Glutamatergic neuron (in vitro differentiated cells): ENCODE measurements at regions not wholly inside any gene's neighbourhood (a gene's known extent, or its start where the extent isn't known, plus 50 kb on each side); places are given as distances from the start of the nearest gene placed in this dataset.
"Not testable (repeated sequence)": the region's sequence is repeated elsewhere in the genome, so short reads cannot be mapped to it uniquely, and the experiment has no call there.

ENCODE experiments used
- DNase-seq: peaks from one replicate; pipeline ENCODE4 v3.0.0; 2022
- H3K27ac Mint-ChIP-seq: one replicate; pipeline ENCODE4 v1.8.0; 2020; ENCODE audit warnings: mild to moderate bottlenecking, mixed read lengths, inconsistent platforms; ENCODE audit not compliant: unreplicated experiment
- H3K27me3 Mint-ChIP-seq: one replicate; pipeline ENCODE4 v1.8.0; 2020; ENCODE audit warnings: mild to moderate bottlenecking, moderate library complexity, mixed read lengths, inconsistent platforms; ENCODE audit not compliant: unreplicated experiment
- H3K36me3 Mint-ChIP-seq: one replicate; pipeline ENCODE4 v1.8.0; 2020; ENCODE audit warnings: mild to moderate bottlenecking, mixed read lengths, inconsistent platforms; ENCODE audit not compliant: unreplicated experiment
- H3K4me1 Mint-ChIP-seq: one replicate; pipeline ENCODE4 v1.8.0; 2020; ENCODE audit warnings: mild to moderate bottlenecking, low read depth, mixed read lengths, inconsistent platforms; ENCODE audit not compliant: unreplicated experiment
- H3K4me3 Mint-ChIP-seq: one replicate; pipeline ENCODE4 v1.8.0; 2020; ENCODE audit warnings: mild to moderate bottlenecking, mixed read lengths, inconsistent platforms; ENCODE audit not compliant: unreplicated experiment
- H3K9me3 Mint-ChIP-seq: one replicate; pipeline ENCODE4 v1.8.0; 2020; ENCODE audit warnings: mild to moderate bottlenecking, moderate library complexity, mixed read lengths, inconsistent platforms; ENCODE audit not compliant: unreplicated experiment
- TF ChIP-seq, protein P1 (sequence below): fragments of 200-600 bp; sonication (generic); IDR thresholded peaks from one replicate; pipeline ENCODE4 v1.5.0; 2021; ENCODE audit not compliant: partially characterized antibody, unreplicated experiment

- Mint-ChIP-seq H3K4me3 (no peak overlapping the region), H3K27me3 (no peaks in the 10 kb centered on the region), H3K36me3 (no peaks in the 10 kb centered on the region), H3K27ac (no peak overlapping the region), H3K4me1 (no peaks in the 10 kb centered on the region), H3K9me3 (no peaks in the 10 kb centered on the region)
- DNase-seq, result no peak
- TF ChIP-seq, protein P1, sequence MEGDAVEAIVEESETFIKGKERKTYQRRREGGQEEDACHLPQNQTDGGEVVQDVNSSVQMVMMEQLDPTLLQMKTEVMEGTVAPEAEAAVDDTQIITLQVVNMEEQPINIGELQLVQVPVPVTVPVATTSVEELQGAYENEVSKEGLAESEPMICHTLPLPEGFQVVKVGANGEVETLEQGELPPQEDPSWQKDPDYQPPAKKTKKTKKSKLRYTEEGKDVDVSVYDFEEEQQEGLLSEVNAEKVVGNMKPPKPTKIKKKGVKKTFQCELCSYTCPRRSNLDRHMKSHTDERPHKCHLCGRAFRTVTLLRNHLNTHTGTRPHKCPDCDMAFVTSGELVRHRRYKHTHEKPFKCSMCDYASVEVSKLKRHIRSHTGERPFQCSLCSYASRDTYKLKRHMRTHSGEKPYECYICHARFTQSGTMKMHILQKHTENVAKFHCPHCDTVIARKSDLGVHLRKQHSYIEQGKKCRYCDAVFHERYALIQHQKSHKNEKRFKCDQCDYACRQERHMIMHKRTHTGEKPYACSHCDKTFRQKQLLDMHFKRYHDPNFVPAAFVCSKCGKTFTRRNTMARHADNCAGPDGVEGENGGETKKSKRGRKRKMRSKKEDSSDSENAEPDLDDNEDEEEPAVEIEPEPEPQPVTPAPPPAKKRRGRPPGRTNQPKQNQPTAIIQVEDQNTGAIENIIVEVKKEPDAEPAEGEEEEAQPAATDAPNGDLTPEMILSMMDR, result no peak
These were observed 136.5 kb downstream of the COX18 start for GRCh38 chr4:72933029-72933428.

GRCh38 chr4:72931346-72931745 is 138.2 kb downstream of the COX18 start:
- Mint-ChIP-seq H3K27me3 (no peaks in the 10 kb centered on the region), H3K4me1 (no peaks in the 10 kb centered on the region), H3K27ac (no peak overlapping the region), H3K4me3 (no peak overlapping the region), H3K9me3 (no peaks in the 10 kb centered on the region), H3K36me3 (no peaks in the 10 kb centered on the region)
- TF ChIP-seq, protein P1, result no peak
- DNase-seq, result no peak

GRCh38 chr4:72929596-72930274 is 139.8 kb downstream of the COX18 start:
- DNase-seq, H3K4me3 Mint-ChIP-seq, H3K36me3 Mint-ChIP-seq, H3K9me3 Mint-ChIP-seq, H3K27me3 Mint-ChIP-seq, H3K4me1 Mint-ChIP-seq, H3K27ac Mint-ChIP-seq: not testable (repeated sequence)

- TF ChIP-seq, protein P1, result no peak
- peaks cover 5% of the 10 kb centered on the region for H3K36me3 Mint-ChIP-seq
- no peaks in the 10 kb centered on the region for H3K9me3 Mint-ChIP-seq
- no peak overlapping the region for H3K27ac Mint-ChIP-seq
- no peak for DNase-seq
- H3K4me3 Mint-ChIP-seq, result no peak overlapping the region
- H3K4me1 Mint-ChIP-seq, result no peaks in the 10 kb centered on the region
- H3K27me3 Mint-ChIP-seq, result no peaks in the 10 kb centered on the region
These were observed 144.7 kb downstream of the COX18 start for GRCh38 chr4:72924814-72925213.

DNA sequence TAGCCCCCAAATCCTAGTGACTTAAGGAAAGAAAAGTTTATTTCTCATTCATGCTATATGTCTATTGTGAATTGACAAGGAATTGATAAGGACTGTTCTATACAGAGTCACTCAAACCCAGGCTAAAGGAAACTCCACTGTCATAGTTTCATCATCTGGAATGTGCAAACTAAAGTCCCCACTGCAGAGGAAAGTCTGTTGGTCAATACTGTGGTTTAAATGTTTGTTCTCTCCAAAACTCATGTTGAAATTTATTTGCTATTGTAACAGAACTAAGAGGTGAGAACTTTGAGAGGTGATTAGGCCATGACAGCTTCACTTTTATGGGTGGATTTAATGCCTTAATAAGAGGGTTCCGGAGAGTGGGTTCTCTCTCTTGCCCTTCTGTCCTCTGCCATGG is 149.6 kb downstream of the COX18 start:
- H3K4me1 Mint-ChIP-seq, result no peaks in the 10 kb centered on the region
- H3K27me3 Mint-ChIP-seq, result no peaks in the 10 kb centered on the region
- H3K9me3 Mint-ChIP-seq, result no peaks in the 10 kb centered on the region
- H3K27ac Mint-ChIP-seq, result no peak overlapping the region
- peaks cover 5% of the 10 kb centered on the region for H3K36me3 Mint-ChIP-seq
- no peak for DNase-seq
- H3K4me3 Mint-ChIP-seq, result no peak overlapping the region
- TF ChIP-seq, protein P1, result no peak

DNA sequence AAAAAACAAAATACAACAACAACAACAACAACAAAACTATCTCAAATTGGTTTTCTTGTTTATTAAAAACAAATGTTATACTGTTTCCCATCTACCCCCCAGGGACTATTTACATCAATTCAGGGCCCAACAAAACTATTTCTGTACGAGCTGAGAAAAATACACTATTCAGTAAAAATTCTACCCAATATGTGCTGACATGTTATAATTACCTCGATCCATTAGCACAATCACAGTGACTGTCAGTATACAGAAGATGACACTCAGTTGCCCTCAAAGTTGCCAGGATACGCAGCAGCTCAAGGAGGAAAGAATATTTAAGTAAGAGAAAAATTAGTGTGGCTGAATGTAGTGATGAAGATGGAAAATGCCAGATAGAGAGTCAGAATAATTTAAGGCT is 150.1 kb downstream of the COX18 start:
- TF ChIP-seq, protein P1, result no peak
- no peak for DNase-seq
- no peak overlapping the region for H3K4me3 Mint-ChIP-seq
- H3K4me1 Mint-ChIP-seq, result no peaks in the 10 kb centered on the region
- H3K27me3 Mint-ChIP-seq, result no peaks in the 10 kb centered on the region
- peaks cover 5% of the 10 kb centered on the region for H3K36me3 Mint-ChIP-seq
- no peaks in the 10 kb centered on the region for H3K9me3 Mint-ChIP-seq
- H3K27ac Mint-ChIP-seq, result no peak overlapping the region
